Right forelimb (tissue), 1 donor: ENCODE measurements at regions not wholly inside any gene's neighbourhood (a gene's known extent, or its start where the extent isn't known, plus 50 kb on each side); places are given as distances from the start of the nearest gene placed in this dataset.

Source experiments
- DNase-seq: peaks from one replicate; pipeline ENCODE4 v3.0.0-alpha.2; 2018

DNA sequence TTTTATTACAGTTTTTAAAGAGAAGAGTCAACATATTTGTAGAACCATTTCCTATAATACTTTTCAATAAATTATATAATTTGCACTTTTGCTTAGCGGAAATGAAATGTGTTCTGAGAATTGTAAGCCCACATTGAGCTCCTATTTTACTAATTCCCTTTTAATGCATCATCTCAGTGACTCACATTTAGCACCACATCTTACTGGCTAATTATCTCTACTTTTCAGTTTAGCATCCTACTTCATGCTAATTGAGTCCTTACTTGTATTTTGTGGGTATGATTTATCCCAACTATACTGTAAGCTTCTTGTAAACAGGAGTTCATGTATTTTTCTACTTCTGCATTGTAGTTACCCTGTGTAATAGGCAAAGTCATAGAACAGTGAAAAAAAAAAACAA is 67.5 kb downstream of the TMX1 start:
- no peak for DNase-seq

DNA sequence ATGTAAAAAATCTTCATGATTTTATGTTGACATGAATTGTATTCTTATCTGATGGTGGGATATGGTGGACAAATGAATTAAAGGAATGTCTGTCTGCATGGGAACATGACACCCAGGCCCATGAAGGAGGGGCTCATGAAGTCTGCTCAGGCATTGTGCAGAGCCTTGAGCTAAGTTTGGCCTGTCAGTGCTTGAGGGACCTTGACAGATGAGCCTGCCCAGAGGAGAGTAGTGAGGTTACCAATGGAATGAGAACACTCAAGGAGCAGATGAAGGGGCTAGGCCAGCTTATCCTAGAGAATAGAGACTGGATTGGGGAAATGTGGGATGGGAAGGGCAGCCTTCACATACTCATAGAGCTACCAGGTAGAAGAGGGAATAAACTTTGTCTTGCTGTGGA is 68.8 kb downstream of the TMX1 start:
- DNase-seq = no peak

DNA sequence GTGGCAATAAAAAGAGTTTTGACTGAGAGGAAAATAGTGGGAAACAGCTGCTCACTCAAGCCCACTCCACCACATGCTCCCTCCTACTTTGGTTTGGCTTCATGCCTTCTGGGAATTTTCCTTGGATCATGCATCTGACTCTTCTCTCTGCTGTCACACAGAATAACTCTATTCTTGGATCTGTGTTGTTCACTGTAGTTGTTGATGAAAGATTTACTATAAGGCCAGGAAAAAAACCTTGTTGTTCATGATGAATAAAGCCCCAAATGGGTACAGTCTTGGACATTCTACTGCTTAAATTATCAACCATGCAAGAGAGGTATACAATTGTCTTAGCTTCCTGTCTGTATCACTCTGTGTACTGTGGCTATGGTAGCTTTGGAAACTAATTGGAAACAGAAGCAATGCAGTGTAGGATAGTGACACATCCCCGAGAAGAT is 70.5 kb downstream of the TMX1 start:
- no peak for DNase-seq

DNA sequence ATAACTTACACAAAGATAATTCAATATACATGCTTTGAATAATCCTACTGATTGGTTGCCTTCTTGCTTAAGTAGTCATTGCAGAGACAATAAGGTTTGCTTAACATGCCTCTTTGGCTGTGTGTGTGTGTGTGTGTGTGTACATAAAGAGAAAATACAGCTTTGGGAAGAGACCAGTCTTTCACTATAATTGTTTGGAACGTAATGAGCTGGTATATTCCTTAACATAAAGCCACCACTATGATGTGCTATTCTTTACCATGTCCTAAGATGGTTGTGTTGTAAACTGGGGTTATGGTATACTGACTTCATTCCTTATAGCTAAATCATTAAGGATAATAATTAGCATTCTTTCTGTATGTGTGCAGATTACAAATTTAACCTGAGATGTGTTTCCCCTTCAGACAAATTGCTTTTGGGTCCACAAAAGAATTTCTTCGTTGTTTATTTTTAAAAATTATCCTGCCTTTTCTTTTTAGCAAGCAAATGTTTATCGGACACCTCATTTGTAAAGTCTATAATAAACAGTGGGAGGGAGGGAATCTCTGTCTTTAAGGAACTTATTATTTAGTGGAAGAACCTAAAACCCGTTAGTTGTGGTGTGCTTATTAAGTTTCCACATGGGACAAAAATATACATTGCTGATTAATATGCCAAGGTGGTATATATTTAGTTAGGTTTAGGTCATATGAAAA is 74.4 kb downstream of the TMX1 start:
- DNase-seq = no peak

DNA sequence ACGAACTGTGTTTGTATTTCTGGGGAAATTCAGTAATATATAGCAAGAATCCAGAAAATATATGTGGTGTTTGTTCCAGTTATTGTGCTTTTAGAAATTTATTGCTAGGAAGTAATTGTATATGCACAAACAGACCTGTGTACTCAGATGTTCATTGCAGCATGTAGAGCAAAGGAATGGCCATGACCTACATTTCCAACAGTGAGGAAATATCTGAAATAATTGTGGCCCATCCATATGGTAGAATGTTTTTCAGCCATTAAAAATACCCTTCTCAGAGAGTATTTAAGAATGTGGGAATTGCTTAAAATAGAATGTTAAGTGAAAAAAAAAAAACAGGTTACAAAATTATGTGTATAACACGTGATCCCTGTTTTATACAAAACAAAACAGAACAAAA is 77.3 kb downstream of the TMX1 start:
- DNase-seq = no peak

DNA sequence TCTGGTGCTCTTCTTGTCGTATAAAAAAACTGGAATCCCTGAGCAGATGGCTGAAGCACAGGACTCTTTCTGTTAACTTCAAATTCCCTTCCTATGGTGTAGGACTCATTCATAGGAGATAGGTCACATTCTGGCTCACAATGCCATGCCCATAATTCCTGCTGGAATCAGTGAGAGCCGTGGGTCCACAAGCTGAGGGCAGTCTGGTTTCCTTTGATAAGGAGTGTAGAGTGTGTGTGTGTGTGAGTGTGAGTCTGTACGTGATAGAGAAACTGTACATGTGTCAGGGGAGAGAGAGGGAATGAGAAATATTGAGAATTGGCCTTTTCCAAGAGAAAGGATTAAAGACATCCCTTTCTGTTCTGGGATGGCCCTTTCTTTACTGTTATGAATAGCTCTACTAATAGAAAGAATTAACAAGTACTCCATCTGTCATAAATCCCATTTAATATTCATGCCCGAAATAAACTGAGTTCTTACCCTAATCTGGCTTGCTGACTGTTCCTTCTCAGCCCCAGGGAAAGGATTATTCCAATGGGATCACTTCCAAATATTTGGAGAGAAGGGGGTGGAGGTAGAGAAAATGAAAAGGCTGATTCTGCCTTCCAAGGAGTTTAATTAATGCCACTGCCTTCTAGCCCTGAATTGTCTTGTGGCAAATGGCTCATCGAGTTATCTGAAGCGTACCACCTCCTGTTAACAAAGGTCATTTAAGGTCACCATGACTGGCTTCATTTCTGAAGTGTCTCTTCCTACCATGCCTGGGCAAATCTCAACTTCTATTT is 79.0 kb downstream of the TMX1 start:
- no peak for DNase-seq

DNA sequence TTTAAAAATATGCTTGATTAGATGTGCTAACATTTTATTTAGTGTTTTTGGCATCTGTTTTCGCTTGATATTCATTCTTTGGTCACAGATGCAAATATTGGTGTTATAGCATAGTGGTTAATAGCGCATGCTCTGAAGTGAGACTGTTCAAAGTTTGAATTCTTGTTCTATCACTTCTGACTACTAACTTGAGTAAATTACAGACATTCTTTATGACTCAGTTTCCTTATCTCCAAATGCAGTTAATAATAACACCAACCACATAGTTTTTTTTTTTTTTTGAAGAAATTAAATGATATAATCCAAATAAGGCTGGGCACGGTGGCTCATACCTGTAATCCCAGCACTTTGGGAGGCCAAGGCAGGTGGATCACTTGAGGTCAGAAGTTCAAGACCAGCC is 81.0 kb downstream of the TMX1 start:
- DNase-seq = no peak

DNA sequence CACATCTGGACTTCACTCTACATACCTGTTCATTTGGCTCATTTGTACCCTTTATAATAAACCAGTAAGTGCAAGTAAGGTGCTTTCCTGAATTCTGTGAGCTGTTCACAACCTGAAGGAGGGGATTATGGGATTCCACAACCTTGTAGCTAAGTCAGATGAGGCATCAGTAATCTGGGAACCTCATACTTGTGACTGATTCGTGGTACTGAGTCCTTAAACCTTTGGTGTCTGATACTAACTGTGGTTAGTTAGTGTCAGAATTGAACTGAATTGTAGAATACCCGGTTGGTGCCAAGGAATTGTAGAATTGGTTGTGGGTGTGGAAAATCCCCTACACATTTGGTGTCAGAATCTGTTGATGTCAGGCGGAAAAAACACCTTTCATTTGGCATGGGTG is 83.4 kb downstream of the TMX1 start:
- no peak for DNase-seq

DNA sequence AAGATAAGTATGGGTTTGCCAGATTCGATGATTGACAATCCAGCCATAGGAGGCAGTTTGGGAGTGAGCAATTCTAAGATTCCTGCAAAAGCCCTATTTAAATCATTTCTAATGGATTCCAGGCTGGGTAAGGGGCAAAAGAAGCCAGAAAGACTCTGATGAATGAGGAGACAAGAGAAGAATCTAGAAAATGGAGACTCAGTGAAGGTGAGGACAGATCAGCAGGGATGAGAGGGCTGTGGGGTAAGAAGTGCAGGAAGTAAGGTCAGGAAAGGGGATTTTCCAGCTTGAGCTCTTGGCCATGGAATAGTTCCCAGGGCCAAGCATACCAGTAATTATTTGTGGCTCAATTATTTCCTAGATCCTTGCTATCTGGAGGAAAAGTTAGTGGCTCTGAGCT is 87.3 kb downstream of the TMX1 start:
- no peak for DNase-seq

DNA sequence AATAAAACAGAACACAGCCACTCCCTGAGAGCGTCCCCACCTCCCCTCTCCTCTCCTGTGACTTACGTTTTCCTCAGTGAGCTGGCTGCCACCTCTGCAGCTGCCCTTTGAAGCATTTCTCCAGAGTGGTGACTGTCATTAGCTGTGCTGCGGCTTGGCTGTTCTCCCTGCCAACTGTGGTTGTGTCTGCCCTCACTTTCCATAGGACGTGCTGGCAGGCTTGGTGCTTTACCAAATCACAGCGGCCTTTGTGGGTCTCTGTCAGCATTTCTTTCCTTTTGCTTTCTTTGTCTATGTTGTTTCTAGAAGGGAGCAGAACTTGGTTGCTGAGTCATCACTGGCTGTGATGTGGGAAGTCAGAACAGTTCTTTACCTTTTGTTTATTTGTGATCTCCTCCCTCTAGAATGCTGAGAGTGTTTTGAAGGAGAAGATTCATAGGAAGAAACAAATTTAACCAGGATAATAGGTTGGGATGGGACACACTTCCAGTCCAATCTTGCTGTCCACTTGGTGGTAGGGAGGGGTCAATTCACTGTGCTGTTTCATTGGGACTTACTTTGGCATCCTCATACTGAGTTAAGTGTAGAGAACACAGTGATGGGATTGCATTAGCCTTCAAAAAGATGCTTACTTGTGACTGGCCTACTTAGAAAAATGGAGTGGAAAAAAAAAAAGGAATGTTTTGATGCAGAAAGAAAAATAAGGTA is 88.2 kb downstream of the TMX1 start:
- DNase-seq = peak; percentile 69

DNA sequence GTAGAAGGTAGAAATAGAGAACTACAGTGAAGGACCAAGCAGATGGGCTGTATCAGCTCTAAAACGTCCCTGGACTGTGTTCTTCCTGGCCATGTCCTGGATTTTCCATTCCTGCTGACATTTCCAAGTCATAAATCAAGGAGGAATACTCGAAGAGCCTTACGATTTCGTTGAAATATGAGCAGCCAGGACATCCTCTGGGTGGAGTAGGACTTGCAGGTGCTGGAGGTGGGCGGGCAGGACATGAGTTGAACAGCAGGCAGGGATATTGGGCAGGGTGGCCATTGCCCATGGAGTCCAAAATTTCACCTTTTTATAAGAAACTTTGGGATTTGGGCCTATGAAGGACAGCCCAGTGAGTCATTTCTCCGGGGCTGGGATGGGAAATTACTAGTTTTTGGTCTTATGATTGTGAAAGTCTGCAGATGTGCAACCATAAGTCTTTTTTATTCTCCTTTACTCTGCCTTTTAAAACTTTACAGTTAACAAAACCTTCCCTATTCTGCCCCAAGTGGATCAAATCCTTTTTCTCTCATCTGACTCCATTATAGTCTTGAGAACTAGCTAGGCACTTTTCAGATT is 88.8 kb downstream of the TMX1 start:
- no peak for DNase-seq

DNA sequence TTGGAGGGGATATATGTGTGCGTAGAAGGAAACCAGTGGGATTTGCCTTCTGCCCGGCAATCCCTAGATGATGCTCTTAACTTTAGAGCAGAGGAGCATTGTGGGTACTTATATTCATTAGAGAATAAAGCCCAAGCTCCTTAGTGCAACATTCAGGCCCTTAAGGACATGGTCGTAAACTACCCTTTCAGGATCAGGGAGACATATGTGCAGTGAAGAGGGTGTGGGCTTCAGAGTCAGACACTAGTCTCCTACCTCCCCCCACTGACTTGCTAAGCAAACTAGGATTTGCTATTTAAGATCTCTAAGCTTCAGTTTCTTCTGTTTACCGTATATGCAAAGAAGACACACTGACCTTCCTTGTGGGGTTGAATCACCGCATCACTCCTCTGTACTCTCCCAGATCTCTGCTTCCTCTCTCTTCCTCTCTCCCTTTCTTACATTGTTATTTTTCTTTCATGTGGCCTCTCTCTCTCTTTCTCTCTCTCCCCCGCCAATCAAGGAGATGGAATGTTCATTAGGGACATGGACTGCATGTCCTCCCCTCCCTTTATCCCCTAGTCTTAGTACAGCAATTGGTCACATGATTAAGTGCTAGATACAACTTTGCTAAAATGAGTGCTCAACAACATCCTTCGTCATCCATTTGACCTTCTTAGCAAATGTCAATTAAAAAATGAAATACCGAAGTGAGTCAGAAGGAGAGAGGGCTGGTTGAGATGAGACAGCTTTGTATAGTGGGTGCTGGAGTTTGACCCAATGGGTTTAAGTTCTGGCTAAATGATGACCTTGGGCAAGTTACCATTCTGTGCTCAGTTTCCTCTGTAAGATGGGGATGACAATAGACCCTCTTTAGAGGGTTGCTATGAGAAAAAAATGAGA is 91.7 kb downstream of the TMX1 start:
- no peak for DNase-seq

DNA sequence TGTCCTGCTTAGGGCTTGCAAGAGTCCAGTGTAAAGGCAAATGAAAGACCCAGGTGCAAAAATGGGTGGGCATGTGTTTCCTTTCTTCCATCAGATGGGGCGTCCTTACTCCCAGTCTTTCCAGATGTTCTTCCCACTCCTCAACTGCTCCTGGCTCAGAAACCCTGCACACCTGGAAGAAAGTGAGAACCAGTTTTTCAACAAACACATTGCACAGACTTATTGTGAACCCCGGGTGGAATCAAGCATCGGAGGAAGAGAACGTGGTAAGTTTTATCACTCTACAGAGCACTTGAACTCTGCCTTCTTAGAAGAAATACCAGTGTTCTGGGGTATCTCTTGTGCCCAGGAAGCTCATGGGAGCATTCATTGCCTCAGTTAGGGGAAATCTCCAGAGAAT is 93.3 kb downstream of the TMX1 start:
- DNase-seq = no peak

DNA sequence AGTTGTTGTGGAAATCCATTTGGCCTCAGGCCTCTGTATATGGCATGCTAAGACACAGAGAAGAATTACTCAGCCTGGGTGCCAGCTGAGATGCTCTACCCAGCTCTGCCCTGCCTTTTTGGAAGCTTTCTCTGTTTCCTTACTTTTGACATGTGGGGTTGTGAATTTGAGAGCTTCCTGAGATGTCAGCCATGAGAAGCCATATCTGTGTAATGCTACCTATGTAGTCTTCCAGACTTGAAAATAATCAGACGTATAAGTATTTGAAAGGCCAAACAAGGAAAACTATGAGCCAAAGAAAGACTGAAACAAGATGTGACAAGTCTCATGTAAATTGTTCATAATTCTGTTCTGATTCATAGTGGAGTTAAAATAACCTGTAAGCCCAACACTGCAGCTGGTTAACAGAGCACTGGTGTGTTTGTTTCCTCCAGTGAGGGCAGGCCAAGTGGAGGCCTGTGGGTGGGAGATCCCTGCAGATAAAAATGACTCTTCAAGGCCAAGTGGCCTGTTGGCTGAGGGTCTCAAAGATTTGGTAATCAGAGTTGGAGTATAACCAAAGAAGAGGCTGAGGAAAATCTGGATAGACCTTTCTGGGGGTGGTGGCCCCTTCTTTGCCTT is 94.0 kb downstream of the TMX1 start:
- DNase-seq = no peak

DNA sequence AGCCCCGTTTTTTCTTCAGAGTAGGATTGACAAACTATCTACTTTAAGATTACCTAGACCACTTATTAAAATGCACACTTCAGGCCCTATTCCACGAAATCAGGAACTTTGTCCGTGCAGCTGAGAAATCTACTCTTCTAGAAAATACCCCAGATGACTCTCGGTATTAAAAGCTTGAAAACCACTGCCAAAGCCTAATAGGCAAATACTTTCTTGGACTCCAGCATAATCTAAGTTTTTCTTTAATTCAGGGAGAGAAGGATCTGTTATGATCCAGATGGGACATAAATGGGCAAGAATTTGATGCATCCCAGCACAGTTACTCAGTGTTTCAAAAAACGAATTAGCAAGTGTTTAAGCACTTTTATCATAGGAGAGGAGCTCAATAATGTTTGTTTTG is 94.5 kb downstream of the TMX1 start:
- DNase-seq = no peak

DNA sequence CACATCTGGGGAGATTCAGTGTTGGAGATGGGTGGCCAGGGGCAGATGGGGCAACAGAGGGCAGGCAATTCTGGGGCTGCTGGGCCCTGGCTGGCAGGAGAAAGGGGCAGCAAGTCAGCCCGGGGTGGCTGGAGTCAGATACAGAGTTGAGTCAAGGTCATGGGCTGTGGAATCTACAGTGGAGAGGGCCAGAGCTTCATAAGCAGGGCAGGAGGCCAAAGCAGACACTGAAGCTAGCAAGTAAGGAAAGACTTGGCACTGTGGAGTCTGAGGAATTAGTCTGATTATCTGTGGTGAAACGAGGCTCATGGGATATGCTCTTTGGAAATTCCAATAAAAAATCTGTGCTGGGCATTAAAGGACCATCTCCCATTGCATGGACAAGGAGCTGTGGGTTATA is 95.5 kb downstream of the TMX1 start:
- DNase-seq = no peak

DNA sequence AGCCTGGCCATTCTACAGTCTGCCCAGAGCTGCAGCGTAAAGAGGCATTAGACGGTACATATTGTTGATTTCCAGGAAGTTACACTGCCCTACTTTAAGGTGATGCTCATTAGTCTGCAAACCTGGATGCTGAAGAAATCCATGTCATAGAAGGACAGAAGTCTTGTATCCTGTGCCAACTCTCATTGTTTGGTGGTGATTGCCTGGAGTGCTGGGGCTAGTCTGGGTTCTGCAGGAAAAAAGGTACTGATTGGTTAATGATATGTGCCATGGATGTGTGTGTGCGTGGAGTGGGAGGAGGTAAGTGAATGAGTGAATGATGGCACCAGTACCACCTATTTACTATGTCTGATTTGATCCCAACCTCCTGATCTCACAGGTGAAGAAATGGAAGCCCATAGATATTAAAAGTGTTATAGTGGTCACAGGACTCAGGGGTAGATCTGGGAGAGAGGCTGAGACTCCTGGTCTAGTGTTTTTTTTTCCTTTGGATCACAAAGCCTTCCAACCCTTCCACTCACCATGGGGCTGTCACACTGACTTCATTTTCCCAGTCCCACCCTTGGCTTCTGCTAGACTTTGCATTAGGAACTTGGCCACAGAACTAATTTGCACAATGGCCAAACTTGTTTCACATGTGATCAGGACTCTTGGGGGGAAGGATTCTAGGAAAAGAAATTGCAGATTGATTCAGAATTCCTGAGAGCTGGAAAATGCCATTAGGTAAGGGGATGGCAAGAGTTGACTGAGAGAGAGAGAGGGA is 96.1 kb downstream of the TMX1 start:
- DNase-seq = no peak

DNA sequence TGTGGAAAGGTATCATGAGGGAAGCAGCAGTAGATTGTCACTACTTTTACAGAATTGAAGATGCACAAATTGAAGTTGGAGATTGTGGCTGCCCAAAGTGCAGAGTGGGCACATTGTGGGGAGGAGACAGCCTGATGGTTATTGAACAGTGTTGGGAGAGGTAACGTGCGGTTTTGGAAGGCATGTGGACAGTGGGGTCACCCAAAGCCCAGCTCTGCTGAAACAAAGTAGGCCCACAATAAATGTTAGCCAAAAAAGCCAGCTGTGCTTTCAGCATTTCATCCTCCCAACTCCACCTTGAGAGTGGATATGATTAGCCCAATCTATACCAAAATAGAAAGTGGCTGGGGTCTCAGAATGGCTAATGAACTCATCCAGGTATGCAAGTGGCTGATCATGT is 96.7 kb downstream of the TMX1 start:
- no peak for DNase-seq

DNA sequence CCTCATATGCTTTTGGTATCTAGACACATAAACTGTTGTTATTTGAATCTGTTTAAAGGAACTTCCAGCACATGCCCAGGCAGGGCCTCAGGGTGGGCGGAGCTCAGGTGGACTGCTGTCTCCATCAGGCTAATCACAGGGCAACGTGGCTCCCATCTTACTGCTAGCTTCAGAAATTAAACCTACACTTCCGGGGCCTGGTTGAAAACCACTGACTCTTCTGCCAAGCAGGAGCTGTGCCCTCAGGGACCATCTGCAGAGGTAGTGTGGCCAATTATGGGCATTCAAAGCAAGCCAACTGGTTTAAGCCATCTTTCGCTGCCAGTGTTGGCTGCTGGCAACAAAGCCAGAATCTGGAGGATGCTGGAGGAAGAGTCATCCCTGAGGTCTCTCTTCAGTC is 97.5 kb downstream of the TMX1 start:
- no peak for DNase-seq

DNA sequence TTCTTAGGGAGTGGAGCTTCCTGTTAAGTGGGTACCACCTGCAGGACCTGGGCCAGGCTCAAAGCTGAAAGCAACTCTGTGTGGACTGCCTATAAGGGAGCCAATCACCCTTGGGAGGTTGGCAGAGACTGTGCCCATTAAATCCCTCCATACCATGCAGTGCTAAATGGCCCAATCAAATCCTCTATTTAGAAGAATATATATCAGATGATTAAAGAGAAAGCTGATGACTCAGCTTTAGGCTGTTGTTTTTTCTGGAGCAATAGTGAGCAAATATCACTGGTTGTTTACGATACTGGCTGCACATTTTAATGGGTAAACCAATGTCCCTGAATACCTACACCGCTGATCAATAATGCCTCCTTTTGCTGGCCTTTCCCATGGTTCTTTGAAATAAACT is 101.3 kb downstream of the TMX1 start:
- no peak for DNase-seq

DNA sequence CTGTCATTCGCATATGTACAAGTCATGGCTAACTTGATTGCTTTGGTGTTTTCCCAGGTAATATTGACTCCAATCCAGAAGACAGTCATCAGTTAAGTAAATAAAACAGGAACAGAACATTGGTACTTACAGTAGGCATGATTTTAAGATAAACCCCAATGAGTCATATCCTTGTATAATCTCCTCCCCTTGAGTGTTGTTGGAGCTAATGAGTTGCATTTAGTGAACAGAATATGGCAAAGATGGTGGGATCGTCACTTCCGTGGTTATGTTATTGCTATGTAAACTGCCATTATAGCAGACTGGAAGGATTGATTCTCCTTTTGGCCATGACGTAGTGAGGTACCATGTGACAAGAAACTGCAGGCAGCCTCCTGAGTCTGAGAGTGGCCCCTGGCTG is 102.2 kb downstream of the TMX1 start:
- DNase-seq = no peak
